ENCODE measurements at regions not wholly inside any gene's neighbourhood (a gene's known extent, or its start where the extent isn't known, plus 50 kb on each side); places are given as distances from the start of the nearest gene placed in this dataset.

- POLR2A ChIA-PET, result no interaction called here
- Histone ChIP-seq H3K27me3 (ENCODE audit: control insufficient read depth, insufficient read depth, low read length) (no peaks in the 10 kb centered on the region; the same call in 1 of the 2 replicates), H3K36me3 (ENCODE audit: control insufficient read depth, insufficient read depth, low read length) (no peaks in the 10 kb centered on the region), H3K4me3 (ENCODE audit: low read depth in 2 of 2, low read length in 2 of 2) (no peak overlapping the region), H3K4me1 (ENCODE audit: control insufficient read depth, insufficient read depth, low read length) (no peaks in the 10 kb centered on the region), H3K27ac (ENCODE audit: low read length) (no peak overlapping the region), H3K9me3 (ENCODE audit: control insufficient read depth, insufficient read depth, low read depth, low read length) (no peaks in the 10 kb centered on the region)
- no peak for ATAC-seq
- intact Hi-C loops (cut with micrococcal nuclease; ENCODE audit: unreplicated experiment), result no loop called here
- in situ Hi-C loops (cut with HindIII; ENCODE audit: low pct_unique_long_range_greater_than_20kb, low sequenced_read_pairs), result no loop called here
- CTCF ChIA-PET, result no interaction called here
- TF ChIP-seq TCF7L2 (IDR thresholded peaks at IDR 0.05; ENCODE audit: low read depth, low read length) (no peak), CTCF (IDR thresholded peaks at IDR 0.05) (no peak), REST (IDR thresholded peaks at IDR 0.05; ENCODE audit: insufficient read depth in 1 of 2, low read depth in 2 of 2, low read length in 1 of 2) (no peak), POLR2AphosphoS5 (IDR thresholded peaks at IDR 0.05; ENCODE audit: low read depth, low read length) (no peak), SIN3A (IDR thresholded peaks at IDR 0.05; ENCODE audit: borderline replicate concordance, insufficient read depth, low read depth, low read length) (no peak)
- no peak for DNase-seq (ENCODE audit: low read depth, low spot score)
- no TSS peak for BruUV-seq (replicated peaks)
Measured at GRCh38 chr6:88476388-88476787, 310.2 kb upstream of the CNR1 start.

- no TSS peak for BruUV-seq (replicated peaks)
- no peaks in the 10 kb centered on the region; the same call in 1 of the 2 replicates for H3K27me3 ChIP-seq (ENCODE audit: control insufficient read depth, insufficient read depth, low read length)
- ChIA-PET POLR2A (no interaction called here), CTCF (no interaction called here)
- no peak overlapping the region for H3K4me3 ChIP-seq (ENCODE audit: low read depth in 2 of 2, low read length in 2 of 2)
- H3K4me1 ChIP-seq (ENCODE audit: control insufficient read depth, insufficient read depth, low read length), result no peaks in the 10 kb centered on the region
- intact Hi-C loops (cut with micrococcal nuclease; ENCODE audit: unreplicated experiment), result no loop called here
- in situ Hi-C loops (cut with HindIII; ENCODE audit: low pct_unique_long_range_greater_than_20kb, low sequenced_read_pairs), result no loop called here
- H3K36me3 ChIP-seq (ENCODE audit: control insufficient read depth, insufficient read depth, low read length), result no peaks in the 10 kb centered on the region
- no peak overlapping the region for H3K27ac ChIP-seq (ENCODE audit: low read length)
- TF ChIP-seq TCF7L2 (IDR thresholded peaks at IDR 0.05; ENCODE audit: low read depth, low read length) (no peak), POLR2AphosphoS5 (IDR thresholded peaks at IDR 0.05; ENCODE audit: low read depth, low read length) (no peak), SIN3A (IDR thresholded peaks at IDR 0.05; ENCODE audit: borderline replicate concordance, insufficient read depth, low read depth, low read length) (no peak), REST (IDR thresholded peaks at IDR 0.05; ENCODE audit: insufficient read depth in 1 of 2, low read depth in 2 of 2, low read length in 1 of 2) (no peak), CTCF (IDR thresholded peaks at IDR 0.05) (no peak)
- ATAC-seq, result no peak
- no peak for DNase-seq (ENCODE audit: low read depth, low spot score)
- H3K9me3 ChIP-seq (ENCODE audit: control insufficient read depth, insufficient read depth, low read depth, low read length), result no peaks in the 10 kb centered on the region
Measured at GRCh38 chr6:88474720-88475119, 308.6 kb upstream of the CNR1 start.
